ENCODE measurements at regions not wholly inside any gene's neighbourhood (a gene's known extent, or its start where the extent isn't known, plus 50 kb on each side); places are given as distances from the start of the nearest gene placed in this dataset.

DNA sequence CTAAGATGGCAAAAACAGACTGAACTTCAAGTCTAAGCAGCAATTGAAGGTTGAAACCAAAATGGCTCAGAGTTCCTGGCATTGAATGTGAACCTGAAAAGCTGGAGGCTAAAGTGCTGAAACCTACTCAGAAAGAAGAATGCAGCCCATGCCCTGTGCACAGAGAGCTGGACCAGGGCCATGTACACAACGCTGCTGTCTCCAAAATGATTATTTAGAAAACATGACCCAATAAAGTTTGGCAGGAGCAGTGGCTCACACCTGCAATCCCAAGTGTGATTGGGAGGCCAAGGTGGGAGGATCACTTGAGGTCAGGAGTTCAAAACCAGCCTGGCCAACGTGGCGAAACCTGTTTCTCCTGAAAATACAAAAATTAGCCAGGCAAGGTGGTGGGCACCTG is 158.9 kb downstream of the AKR1D1 start:
- TF ChIP-seq, protein P1, sequence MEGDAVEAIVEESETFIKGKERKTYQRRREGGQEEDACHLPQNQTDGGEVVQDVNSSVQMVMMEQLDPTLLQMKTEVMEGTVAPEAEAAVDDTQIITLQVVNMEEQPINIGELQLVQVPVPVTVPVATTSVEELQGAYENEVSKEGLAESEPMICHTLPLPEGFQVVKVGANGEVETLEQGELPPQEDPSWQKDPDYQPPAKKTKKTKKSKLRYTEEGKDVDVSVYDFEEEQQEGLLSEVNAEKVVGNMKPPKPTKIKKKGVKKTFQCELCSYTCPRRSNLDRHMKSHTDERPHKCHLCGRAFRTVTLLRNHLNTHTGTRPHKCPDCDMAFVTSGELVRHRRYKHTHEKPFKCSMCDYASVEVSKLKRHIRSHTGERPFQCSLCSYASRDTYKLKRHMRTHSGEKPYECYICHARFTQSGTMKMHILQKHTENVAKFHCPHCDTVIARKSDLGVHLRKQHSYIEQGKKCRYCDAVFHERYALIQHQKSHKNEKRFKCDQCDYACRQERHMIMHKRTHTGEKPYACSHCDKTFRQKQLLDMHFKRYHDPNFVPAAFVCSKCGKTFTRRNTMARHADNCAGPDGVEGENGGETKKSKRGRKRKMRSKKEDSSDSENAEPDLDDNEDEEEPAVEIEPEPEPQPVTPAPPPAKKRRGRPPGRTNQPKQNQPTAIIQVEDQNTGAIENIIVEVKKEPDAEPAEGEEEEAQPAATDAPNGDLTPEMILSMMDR (IDR thresholded peaks at IDR 0.05; ENCODE audit: poor library complexity, severe bottlenecking), result no peak
- TF ChIP-seq EZH2 (IDR thresholded peaks at IDR 0.05; ENCODE audit: borderline replicate concordance, insufficient read depth, low read length, poor library complexity, severe bottlenecking), result no peak
- no peak for TF ChIP-seq MXI1 (conservative IDR thresholded peaks at IDR 0.05; ENCODE audit: poor library complexity, severe bottlenecking)
- TF ChIP-seq SMC3 (conservative IDR thresholded peaks at IDR 0.05; ENCODE audit: poor library complexity), result no peak
- TF ChIP-seq, protein P2, sequence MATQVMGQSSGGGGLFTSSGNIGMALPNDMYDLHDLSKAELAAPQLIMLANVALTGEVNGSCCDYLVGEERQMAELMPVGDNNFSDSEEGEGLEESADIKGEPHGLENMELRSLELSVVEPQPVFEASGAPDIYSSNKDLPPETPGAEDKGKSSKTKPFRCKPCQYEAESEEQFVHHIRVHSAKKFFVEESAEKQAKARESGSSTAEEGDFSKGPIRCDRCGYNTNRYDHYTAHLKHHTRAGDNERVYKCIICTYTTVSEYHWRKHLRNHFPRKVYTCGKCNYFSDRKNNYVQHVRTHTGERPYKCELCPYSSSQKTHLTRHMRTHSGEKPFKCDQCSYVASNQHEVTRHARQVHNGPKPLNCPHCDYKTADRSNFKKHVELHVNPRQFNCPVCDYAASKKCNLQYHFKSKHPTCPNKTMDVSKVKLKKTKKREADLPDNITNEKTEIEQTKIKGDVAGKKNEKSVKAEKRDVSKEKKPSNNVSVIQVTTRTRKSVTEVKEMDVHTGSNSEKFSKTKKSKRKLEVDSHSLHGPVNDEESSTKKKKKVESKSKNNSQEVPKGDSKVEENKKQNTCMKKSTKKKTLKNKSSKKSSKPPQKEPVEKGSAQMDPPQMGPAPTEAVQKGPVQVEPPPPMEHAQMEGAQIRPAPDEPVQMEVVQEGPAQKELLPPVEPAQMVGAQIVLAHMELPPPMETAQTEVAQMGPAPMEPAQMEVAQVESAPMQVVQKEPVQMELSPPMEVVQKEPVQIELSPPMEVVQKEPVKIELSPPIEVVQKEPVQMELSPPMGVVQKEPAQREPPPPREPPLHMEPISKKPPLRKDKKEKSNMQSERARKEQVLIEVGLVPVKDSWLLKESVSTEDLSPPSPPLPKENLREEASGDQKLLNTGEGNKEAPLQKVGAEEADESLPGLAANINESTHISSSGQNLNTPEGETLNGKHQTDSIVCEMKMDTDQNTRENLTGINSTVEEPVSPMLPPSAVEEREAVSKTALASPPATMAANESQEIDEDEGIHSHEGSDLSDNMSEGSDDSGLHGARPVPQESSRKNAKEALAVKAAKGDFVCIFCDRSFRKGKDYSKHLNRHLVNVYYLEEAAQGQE (IDR thresholded peaks at IDR 0.05; ENCODE audit: borderline replicate concordance), result no peak

Measured in neural cell (in vitro differentiated cells).